SK-N-SH (cell line): ENCODE measurements at regions not wholly inside any gene's neighbourhood (a gene's known extent, or its start where the extent isn't known, plus 50 kb on each side); places are given as distances from the start of the nearest gene placed in this dataset.
A peak's percentile ranks its signal among the peaks of the same experiment; 100 is the strongest.

Experiments
- CTCF ChIA-PET: fragments of 300-600, 350-600 bp; formaldehyde crosslinking; extraction: SDS; loops from one replicate; lab custom pipeline; 2021; lab: Yijun Ruan, JAX
- POLR2A ChIA-PET: fragments of 350-600 bp; sonication (Branson Sonifier 250); formaldehyde crosslinking; extraction: SDS; loops from one replicate; lab custom pipeline; 2020; ENCODE audit warnings: antibody characterized with exemption, inconsistent platforms; lab: Yijun Ruan, JAX
- DNase-seq: peaks from one replicate; pipeline ENCODE4 v3.0.0; 2012
- H2AFZ ChIP-seq: fragments of 200-600 bp; sonication (generic); 2 replicates; pipeline ENCODE4 v1.8.1; 2016; ENCODE audit warnings: antibody characterized with exemption, mild to moderate bottlenecking, low read depth
- H3F3A ChIP-seq: fragments of 200-600 bp; sonication (generic); replicated peaks from 2 replicates; pipeline ENCODE3; 2016; ENCODE audit warnings: antibody characterized with exemption, mild to moderate bottlenecking; ENCODE audit not compliant: insufficient read depth
- H3K27ac ChIP-seq, 2 experiments: fragments of 200-500 bp in 1 of 2; fragments of 200-600 bp in 1 of 2; sonication (Bioruptor generic) in 1 of 2; sonication (generic), shearing (Covaris generic) in 1 of 2; 2 replicates each; pipeline versions ENCODE4 v1.5.1 to v1.6.1; 2014 to 2016; ENCODE audit warnings: low read depth in 2 of 2, inconsistent platforms in 1 of 2, low read length in 1 of 2, mild to moderate bottlenecking in 1 of 2, mixed read lengths in 1 of 2
- H3K27me3 ChIP-seq: fragments of 200-600 bp; sonication (generic), shearing (Covaris generic); 2 replicates; pipeline ENCODE4 v1.6.1; 2016; ENCODE audit warnings: mixed run types; ENCODE audit not compliant: insufficient read depth
- H3K36me3 ChIP-seq, 2 experiments: fragments of 200-500 bp in 1 of 2; fragments of 200-600 bp in 1 of 2; sonication (Bioruptor generic) in 1 of 2; sonication (generic) in 1 of 2; replicated peaks in 1 of 2; 2 replicates each; pipeline versions ENCODE3 to v1.5.1; 2014 to 2016; ENCODE audit warnings: low read length in 1 of 2, mild to moderate bottlenecking in 1 of 2; ENCODE audit not compliant: insufficient read depth in 2 of 2, control insufficient read depth in 1 of 2
- H3K4me1 ChIP-seq, 2 experiments: fragments of 200-500 bp in 1 of 2; fragments of 200-600 bp in 1 of 2; sonication (Bioruptor generic) in 1 of 2; sonication (generic), shearing (Covaris generic) in 1 of 2; 2 replicates each; pipeline versions ENCODE4 v1.5.1 to v1.6.1; 2014 to 2016; ENCODE audit warnings: low read depth in 1 of 2, low read length in 1 of 2, mixed run types in 1 of 2; ENCODE audit not compliant: insufficient read depth in 2 of 2, control insufficient read depth in 1 of 2
- H3K4me2 ChIP-seq: fragments of 200-600 bp; sonication (generic), shearing (Covaris generic); 2 replicates; pipeline ENCODE4 v1.6.1; 2017; ENCODE audit warnings: mixed run types
- H3K4me3 ChIP-seq, 2 experiments: fragments of 200-500 bp in 1 of 2; fragments of 200-600 bp in 1 of 2; sonication (Bioruptor generic) in 1 of 2; sonication (generic), shearing (Covaris generic) in 1 of 2; 2 replicates each; pipeline versions ENCODE4 v1.5.1 to v1.8.1; 2014 to 2016; ENCODE audit warnings: low read depth in 2 of 2, inconsistent platforms in 1 of 2, low read length in 1 of 2, mild to moderate bottlenecking in 1 of 2, mixed read lengths in 1 of 2, moderate library complexity in 1 of 2
- H3K79me2 ChIP-seq: fragments of 200-600 bp; sonication (generic); 2 replicates; pipeline ENCODE4 v1.8.1; 2017; ENCODE audit warnings: mild to moderate bottlenecking; ENCODE audit not compliant: insufficient read depth
- H3K9ac ChIP-seq: fragments of 200-600 bp; sonication (generic); 2 replicates; pipeline ENCODE4 v1.6.1; 2017; ENCODE audit warnings: mixed run types
- H3K9me2 ChIP-seq: fragments of 200-600 bp; sonication (generic); 2 replicates; pipeline ENCODE4 v1.6.1; 2017; ENCODE audit warnings: mixed run types
- H3K9me3 ChIP-seq: fragments of 200-600 bp; sonication (generic); 2 replicates; pipeline ENCODE4 v1.6.1; 2017; ENCODE audit warnings: mixed run types, mild to moderate bottlenecking, moderate library complexity
- H4K20me1 ChIP-seq: fragments of 200-600 bp; sonication (generic); 2 replicates; pipeline ENCODE4 v1.6.1; 2017; ENCODE audit warnings: mild to moderate bottlenecking, mixed run types; ENCODE audit not compliant: insufficient read depth
- CHD2 ChIP-seq: fragments of 150-350 bp; IDR thresholded peaks from 2 replicates; pipeline ENCODE4 v1.6.1; 2018; ENCODE audit warnings: low read length; ENCODE audit not compliant: partially characterized antibody
- CTCF ChIP-seq: fragments of 200-600 bp; sonication (generic); IDR thresholded peaks from 2 replicates; pipeline ENCODE4 v1.6.1; 2017; ENCODE audit warnings: antibody characterized with exemption, mild to moderate bottlenecking, moderate library complexity
- FOSL2 ChIP-seq: IDR thresholded peaks from 2 replicates; pipeline ENCODE4 v1.4.0; 2012; ENCODE audit warnings: low read depth, mild to moderate bottlenecking, moderate library complexity, borderline replicate concordance
- FOXJ3 ChIP-seq: sonication (generic); formaldehyde crosslinking; IDR thresholded peaks from 2 replicates; pipeline ENCODE4 v1.5.1; 2020; ENCODE audit warnings: mild to moderate bottlenecking, missing genetic modification reagents
- MAX ChIP-seq: IDR thresholded peaks from 2 replicates; pipeline ENCODE4 v1.4.0; 2012; ENCODE audit warnings: low read depth
- NFIC ChIP-seq: IDR thresholded peaks from 2 replicates; pipeline ENCODE4 v1.4.0; 2012; ENCODE audit warnings: borderline replicate concordance
- NRF1 ChIP-seq: IDR thresholded peaks from 2 replicates; pipeline ENCODE4 v1.6.1; 2012; ENCODE audit warnings: low read depth, mild to moderate bottlenecking, low read length
- POLR2AphosphoS5 ChIP-seq: IDR thresholded peaks from 2 replicates; pipeline ENCODE4 v1.6.1; 2012; ENCODE audit warnings: low read depth, low read length
- RCOR1 ChIP-seq: fragments of 150-350 bp; IDR thresholded peaks from 2 replicates; pipeline ENCODE4 v1.6.1; 2017; ENCODE audit warnings: antibody characterized with exemption, low read length
- SIN3A ChIP-seq: IDR thresholded peaks from 2 replicates; pipeline ENCODE4 v1.6.1; 2012; ENCODE audit warnings: low read depth, mild to moderate bottlenecking, low read length, moderate library complexity, borderline replicate concordance
- SMC3 ChIP-seq: IDR thresholded peaks from 2 replicates; pipeline ENCODE4 v1.6.1; 2012; ENCODE audit warnings: low read depth, low read length, improper control_type of control experiment
- TAF1 ChIP-seq: IDR thresholded peaks from 2 replicates; pipeline ENCODE4 v1.6.1; 2012; ENCODE audit warnings: low read depth, mild to moderate bottlenecking, low read length, moderate library complexity, borderline replicate concordance
- TCF12 ChIP-seq: IDR thresholded peaks from 2 replicates; pipeline ENCODE4 v1.4.0; 2012
- TEAD4 ChIP-seq: IDR thresholded peaks from 2 replicates; pipeline ENCODE4 v1.4.0; 2012; ENCODE audit warnings: mild to moderate bottlenecking, borderline replicate concordance; ENCODE audit not compliant: insufficient read depth
- YY1 ChIP-seq: IDR thresholded peaks from 2 replicates; pipeline ENCODE4 v1.4.0; 2012; ENCODE audit warnings: low read depth, mild to moderate bottlenecking
- WGBS: methylation state at CpG from one replicate; pipeline ENCODE4 v1.1.6; 2017; ENCODE audit warnings: low lambda C conversion rate; 5-methylcytosine and 5-hydroxymethylcytosine counted together
- TF ChIP-seq, protein P1 (sequence below): IDR thresholded peaks from 2 replicates; pipeline ENCODE4 v1.4.0; 2012; ENCODE audit warnings: low read depth, borderline replicate concordance
- TF ChIP-seq, protein P2 (sequence below): IDR thresholded peaks from 2 replicates; pipeline ENCODE4 v1.4.0; 2012; ENCODE audit warnings: low read depth, borderline replicate concordance
- TF ChIP-seq, protein P3 (sequence below): IDR thresholded peaks from 2 replicates; pipeline ENCODE4; 2012

- DNase-seq = no peak
- 0 out of 2 replicates have a peak overlapping the region, but pooled peaks have one; percentile 26 for H2AFZ ChIP-seq
- no peaks in the 10 kb centered on the region for H3K9me2 ChIP-seq
- H3K4me3 ChIP-seq = no peak overlapping the region
- CTCF ChIA-PET = interaction anchor here (0.6 to 1.5 kb wide), 3 partner anchors 9 to 169 kb away, joined by 3 read pairs; no protein-coding TSS in a partner anchor
- no peaks in the 10 kb centered on the region for H3K79me2 ChIP-seq
- no peaks in the 10 kb centered on the region for H3K27me3 ChIP-seq
- POLR2A ChIA-PET = no interaction called here
- 0 out of 2 replicates have a peak overlapping the region, but pooled peaks have one; percentile 3 for H3K4me2 ChIP-seq
- H3K4me1 ChIP-seq = peaks cover 0 to 3% of the 10 kb centered on the region in 2 experiments; a peak in 2 of 4 replicates
- H3K27ac ChIP-seq = peak overlapping the region in 1 of 2 experiments; percentile 76; a peak in 1 of 4 replicates
- no peaks in the 10 kb centered on the region for H3K36me3 ChIP-seq
- no peaks in the 10 kb centered on the region for H3F3A ChIP-seq
- TF ChIP-seq MAX (peak; percentile 67), TCF12 (peak; percentile 32), NFIC (peak; percentile 36; the same call in 1 of the 2 replicates), POLR2AphosphoS5 (no peak), TEAD4 (0 out of 2 replicates have a peak, but pooled peaks have one; percentile 39), SMC3 (no peak)
- TF ChIP-seq, protein P1, sequence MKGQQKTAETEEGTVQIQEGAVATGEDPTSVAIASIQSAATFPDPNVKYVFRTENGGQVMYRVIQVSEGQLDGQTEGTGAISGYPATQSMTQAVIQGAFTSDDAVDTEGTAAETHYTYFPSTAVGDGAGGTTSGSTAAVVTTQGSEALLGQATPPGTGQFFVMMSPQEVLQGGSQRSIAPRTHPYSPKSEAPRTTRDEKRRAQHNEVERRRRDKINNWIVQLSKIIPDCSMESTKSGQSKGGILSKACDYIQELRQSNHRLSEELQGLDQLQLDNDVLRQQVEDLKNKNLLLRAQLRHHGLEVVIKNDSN = no peak
- TF ChIP-seq, protein P2, sequence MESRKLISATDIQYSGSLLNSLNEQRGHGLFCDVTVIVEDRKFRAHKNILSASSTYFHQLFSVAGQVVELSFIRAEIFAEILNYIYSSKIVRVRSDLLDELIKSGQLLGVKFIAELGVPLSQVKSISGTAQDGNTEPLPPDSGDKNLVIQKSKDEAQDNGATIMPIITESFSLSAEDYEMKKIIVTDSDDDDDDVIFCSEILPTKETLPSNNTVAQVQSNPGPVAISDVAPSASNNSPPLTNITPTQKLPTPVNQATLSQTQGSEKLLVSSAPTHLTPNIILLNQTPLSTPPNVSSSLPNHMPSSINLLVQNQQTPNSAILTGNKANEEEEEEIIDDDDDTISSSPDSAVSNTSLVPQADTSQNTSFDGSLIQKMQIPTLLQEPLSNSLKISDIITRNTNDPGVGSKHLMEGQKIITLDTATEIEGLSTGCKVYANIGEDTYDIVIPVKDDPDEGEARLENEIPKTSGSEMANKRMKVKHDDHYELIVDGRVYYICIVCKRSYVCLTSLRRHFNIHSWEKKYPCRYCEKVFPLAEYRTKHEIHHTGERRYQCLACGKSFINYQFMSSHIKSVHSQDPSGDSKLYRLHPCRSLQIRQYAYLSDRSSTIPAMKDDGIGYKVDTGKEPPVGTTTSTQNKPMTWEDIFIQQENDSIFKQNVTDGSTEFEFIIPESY = no peak
- TF ChIP-seq, protein P3, sequence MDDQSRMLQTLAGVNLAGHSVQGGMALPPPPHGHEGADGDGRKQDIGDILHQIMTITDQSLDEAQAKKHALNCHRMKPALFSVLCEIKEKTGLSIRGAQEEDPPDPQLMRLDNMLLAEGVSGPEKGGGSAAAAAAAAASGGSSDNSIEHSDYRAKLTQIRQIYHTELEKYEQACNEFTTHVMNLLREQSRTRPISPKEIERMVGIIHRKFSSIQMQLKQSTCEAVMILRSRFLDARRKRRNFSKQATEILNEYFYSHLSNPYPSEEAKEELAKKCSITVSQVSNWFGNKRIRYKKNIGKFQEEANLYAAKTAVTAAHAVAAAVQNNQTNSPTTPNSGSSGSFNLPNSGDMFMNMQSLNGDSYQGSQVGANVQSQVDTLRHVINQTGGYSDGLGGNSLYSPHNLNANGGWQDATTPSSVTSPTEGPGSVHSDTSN = no peak
- no peaks in the 10 kb centered on the region for H4K20me1 ChIP-seq
- H3K9ac ChIP-seq = no peak overlapping the region
- no peaks in the 10 kb centered on the region for H3K9me3 ChIP-seq
- WGBS = 9% methylated on average over 5 of the region's 5 CpGs
Observed at GRCh38 chr1:193905288-193906085, 719.1 kb upstream of the B3GALT2 start.

GRCh38 chr1:193891788-193892187, 705.4 kb upstream of the B3GALT2 start:
- H3K27me3 ChIP-seq = no peaks in the 10 kb centered on the region
- no peak overlapping the region for H3K4me2 ChIP-seq
- CTCF ChIA-PET = interaction anchor here (0.6 kb wide), 1 partner anchor 13 kb away, joined by 3 read pairs; no protein-coding TSS in a partner anchor
- no peak overlapping the region for H2AFZ ChIP-seq
- H3K9ac ChIP-seq = no peak overlapping the region
- no peaks in the 10 kb centered on the region for H3K36me3 ChIP-seq
- 15% methylated on average over 2 of the region's 2 CpGs for WGBS
- H3K9me2 ChIP-seq = no peaks in the 10 kb centered on the region
- H3K9me3 ChIP-seq = no peaks in the 10 kb centered on the region
- no peaks in the 10 kb centered on the region; a peak in 1 of 4 replicates for H3K4me1 ChIP-seq
- POLR2A ChIA-PET = no interaction called here
- DNase-seq = no peak
- no peaks in the 10 kb centered on the region for H3F3A ChIP-seq
- no peaks in the 10 kb centered on the region for H3K79me2 ChIP-seq
- H3K27ac ChIP-seq = no peak overlapping the region
- no peak overlapping the region for H3K4me3 ChIP-seq
- no peaks in the 10 kb centered on the region for H4K20me1 ChIP-seq
- TF ChIP-seq CHD2 = no peak
- TF ChIP-seq CTCF = no peak
- no peak for TF ChIP-seq YY1
- no peak for TF ChIP-seq NRF1
- TF ChIP-seq SIN3A = no peak
- TF ChIP-seq, protein P2 = no peak
- TF ChIP-seq FOSL2 = no peak
- no peak for TF ChIP-seq RCOR1
- no peak for TF ChIP-seq NFIC
- no peak for TF ChIP-seq FOXJ3
- TF ChIP-seq TAF1 = no peak
